ENCODE measurements at regions not wholly inside any gene's neighbourhood (a gene's known extent, or its start where the extent isn't known, plus 50 kb on each side); places are given as distances from the start of the nearest gene placed in this dataset.
"Not testable (repeated sequence)": the region's sequence is repeated elsewhere in the genome, so short reads cannot be mapped to it uniquely, and the experiment has no call there.

DNA sequence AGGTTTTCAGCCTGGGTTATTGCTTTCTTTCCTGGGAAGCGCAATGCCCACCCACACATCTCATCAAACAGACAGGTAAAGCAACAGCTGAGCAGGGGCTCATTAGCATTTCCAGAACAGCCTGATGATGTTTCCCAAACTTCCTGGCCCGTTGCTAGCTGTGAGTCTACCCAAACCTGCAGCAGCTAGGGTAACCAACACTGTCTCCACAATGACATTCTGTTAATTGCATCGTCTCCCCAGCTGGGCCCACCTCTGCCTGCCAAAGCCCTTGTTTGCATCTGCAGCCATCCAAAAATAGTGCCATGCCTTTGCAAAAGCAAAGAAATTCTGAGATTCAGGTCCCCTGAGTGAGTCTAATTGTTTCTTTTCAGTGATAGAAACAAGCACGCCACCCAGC lies 273.0 kb downstream of the MED10 start:
- no peak for DNase-seq

DNA sequence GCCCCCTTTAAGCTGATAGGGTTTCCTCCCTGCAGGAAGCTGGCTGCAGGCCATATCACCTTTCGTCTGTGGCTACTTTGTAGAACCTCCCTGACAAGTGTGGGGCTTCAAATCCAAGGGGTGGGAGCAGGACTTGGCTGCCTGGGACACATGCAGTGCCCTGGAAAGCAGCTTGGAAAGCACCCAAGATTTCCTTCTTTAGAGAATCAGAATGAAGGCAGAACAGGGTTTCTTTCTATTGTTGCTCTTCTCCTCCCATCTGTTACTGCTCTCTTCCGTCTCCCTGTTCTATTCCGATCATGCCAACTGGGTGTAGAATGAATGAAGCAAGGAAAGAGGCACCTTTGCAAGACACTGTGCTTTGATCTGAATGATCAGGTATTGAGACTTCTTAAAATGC lies 282.2 kb downstream of the MED10 start:
- DNase-seq = no peak

DNA sequence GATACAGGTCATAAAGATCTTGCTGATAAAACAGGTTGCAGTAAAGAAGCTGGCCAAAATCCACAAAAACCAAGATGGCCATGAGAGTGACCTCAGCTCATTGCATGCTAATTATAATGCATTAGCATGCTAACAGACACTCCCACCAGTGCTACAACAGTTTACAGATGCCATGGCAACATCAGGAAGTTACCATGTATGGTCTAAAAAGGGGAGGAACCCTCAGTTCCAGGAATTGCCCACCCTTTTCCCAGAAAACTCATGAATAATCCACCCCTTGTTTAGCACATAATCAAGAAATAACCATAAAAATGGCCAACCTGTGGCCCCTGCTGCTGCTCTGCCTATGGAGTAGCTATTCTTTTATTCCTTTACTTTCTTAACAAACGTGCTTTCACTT lies 284.2 kb downstream of the MED10 start:
- DNase-seq = not testable (repeated sequence)

- no peak for DNase-seq
Measured at GRCh38 chr5:6090838-6091237, 287.5 kb downstream of the MED10 start.

DNA sequence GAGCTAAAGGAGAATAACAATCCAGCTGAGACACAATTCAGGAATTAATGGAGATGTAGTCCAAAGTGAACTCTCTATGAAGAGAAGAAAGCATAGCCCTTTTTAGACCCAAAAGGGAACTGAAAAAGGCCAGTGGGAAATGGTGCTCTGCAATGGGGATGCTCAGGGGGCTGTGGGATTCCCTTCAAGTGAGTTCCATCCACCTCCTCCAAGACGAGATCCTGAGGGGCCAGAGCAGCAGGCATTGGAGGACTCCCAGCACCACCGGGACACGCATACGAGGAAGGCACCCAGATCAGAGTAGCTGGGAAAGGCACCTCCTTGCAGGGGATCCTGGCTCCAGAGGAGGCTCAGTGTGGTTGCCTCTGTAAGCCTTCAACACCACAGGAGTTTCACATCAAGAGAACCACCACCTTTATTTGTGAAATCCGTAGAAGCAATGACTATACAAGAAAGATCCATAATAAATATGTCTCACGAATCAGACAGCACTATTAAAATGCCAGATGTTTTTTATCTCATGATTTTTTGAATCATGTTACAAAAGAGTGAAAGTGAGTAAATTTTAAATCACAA lies 288.2 kb downstream of the MED10 start:
- DNase-seq = no peak

- no peak for DNase-seq
Measured at GRCh38 chr5:6088706-6089105, 289.6 kb downstream of the MED10 start.

- DNase-seq = no peak
Measured at GRCh38 chr5:6087576-6087975, 290.8 kb downstream of the MED10 start.

- no peak for DNase-seq
Measured at GRCh38 chr5:6086871-6087270, 291.5 kb downstream of the MED10 start.

- no peak for DNase-seq
Measured at GRCh38 chr5:6085341-6085860, 292.9 kb downstream of the MED10 start.

DNA sequence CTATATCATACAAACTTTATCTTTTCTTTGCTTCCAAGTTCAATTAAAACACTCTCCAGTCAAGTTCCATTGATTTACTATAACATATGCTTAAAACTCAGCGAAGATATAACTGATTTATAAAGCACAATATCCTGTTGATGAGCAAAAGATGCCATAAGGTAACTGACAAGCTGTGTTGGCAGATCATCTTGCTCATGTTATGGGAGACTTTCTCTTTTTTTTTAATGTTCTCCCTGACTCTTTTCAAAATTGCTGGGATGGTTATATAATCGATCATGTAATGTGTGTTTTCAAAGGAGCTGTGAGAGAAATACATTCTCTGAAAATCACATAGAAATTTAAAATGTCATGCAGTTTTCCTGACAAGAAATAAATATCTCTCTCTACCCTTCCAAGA lies 293.5 kb downstream of the MED10 start:
- no peak for DNase-seq

DNA sequence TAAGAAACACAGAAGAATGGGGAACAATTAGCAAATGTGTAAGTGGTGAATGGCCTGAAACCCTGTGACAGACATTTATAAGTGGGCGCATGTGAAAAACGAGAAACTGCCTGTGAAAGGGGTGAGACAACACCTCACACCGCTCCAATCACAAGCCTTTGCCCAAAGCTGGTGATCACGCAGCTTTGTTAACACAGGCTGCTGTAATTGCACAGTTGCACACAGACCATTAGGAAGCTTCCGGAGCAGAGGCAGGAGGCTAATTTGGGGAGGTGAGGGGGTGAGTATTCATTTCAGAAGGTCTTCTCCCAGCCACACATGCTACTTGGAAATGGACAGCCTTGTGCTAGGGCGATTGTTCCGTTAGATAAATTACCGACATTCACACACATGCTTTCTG lies 294.0 kb downstream of the MED10 start:
- no peak for DNase-seq

- DNase-seq = no peak
Measured at GRCh38 chr5:6083311-6083978, 294.9 kb downstream of the MED10 start.

DNA sequence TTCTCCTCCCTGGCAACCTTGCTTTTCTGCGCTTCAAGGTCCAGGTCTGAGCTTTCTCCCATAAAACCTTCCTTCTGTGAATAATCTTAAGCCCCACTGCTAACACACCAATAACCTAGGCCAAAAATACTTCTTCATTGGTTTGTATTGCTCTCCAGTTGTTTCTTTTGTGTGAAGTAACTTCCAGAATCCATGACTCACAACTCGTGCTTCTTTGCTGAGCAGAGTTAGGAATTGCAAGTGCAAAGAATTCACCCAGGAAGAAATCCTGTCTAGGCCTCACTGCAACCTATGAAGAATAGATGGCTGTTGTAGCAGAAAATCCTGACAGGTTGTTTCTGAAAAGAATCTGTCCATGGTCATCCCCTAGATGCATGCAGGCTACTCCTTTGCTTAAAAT lies 295.7 kb downstream of the MED10 start:
- no peak for DNase-seq

- no peak for DNase-seq
Measured at GRCh38 chr5:6081727-6082210, 296.6 kb downstream of the MED10 start.

DNA sequence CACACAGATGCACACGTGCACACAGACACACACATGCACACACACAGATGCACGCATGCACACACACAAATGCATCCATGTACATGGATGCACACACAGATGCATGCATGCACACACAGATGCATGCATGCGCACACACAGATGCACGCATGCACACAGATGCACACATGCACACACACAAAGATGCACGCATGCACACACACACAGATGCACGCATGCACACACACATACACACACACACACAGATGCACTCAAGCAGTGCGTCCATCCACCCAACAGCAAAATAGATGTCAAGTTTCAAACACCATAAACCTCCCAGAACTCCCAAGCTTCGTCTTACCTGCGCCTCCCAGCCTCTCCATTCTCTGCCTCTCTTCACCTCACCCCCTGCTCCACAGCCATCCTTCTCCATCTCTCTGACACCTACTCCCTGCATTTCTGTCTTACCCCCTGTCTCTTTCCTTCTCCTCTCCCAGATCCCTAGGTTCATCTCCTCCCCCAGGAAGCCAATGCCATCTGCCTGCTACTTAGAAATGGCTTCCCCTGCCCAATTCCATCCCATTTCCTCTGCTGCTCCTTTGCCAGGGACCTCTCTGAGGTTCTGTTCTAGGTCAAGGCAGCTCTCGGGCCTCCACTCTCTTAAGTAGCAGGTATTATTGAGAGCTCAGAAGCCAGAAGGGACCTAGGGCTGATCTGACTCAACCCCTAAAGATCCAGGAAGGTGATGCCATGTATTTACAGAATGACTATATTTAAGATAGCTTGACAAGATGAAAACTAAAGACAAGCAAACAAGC lies 297.2 kb downstream of the MED10 start:
- no peak for DNase-seq

DNA sequence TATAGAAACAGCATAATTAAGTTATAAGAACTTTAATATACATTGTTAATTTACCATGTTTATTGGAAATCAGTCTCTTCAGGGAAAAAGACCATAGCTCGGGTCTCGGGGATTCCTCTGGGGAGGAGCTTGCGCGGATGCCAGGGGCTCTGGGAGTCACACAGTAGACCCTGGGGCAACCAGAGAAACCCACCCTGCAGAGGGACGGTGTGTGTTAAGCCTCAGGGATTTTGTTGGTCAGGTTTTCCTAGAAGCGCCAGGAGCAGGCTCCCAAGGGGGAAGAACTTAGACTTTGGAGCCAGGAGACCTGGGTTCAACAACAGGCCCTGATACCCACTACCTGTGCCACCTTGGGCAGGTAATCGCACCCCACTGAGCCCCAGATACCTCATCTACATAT lies 297.9 kb downstream of the MED10 start:
- no peak for DNase-seq

DNA sequence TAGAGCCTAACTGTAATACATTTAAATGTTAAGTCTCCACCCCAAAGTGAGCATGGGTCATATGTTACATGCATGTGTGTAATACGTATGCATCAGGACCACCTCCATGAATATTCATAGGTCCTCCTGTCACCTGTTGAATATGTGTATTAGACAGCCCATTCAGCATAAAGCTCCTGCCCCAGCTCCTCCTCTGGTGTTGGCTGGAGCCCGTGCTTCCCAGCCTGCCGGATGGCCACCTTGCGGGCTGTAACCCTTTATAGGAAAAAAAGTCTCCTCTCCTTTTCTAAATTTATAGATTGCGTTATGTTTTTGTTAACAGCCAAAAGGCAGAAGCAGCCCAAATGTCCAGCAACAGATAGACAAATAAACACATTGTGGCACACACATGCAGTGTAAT lies 299.5 kb downstream of the MED10 start:
- no peak for DNase-seq

DNA sequence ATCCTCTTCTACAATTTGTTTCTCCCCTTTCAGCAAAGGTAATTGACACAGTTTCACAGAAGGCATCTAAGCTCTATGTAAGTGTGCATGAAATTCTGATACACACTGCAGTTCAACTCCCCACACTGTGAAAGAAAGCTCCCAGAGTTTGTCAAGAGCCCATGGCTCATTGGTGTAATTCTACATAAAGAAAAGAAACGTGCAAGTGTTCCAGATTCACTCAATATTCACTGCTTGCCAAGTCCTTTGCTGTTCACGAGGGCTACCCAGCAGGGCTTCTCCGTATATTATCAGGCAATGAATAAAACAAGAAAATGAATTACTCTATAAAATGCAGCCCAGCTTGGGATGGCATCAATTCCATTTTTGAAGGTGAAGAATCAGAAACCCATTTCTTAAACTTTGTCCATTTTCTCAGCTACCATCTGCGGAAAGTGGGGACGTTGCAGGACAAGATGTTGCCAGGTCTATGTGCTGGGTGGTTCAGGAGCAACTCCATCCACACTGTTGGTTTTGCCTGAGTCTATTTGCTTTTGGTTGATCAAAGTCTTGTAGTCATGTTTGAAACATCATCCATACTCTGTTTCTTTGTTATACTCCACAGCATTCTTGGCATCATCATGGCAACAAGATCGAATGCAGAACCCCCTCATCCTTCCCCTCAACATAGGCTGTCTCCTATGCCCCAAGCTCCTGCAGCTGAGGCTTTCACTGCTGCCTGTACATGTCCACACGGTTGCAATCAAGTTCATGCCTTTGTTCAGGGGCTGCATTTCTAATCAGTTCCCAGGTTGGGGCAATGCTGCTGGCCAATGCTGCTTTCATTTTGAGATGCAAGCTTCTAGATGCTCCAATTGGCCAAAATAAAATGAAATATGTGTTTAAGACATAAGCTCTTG lies 301.8 kb downstream of the MED10 start:
- no peak for DNase-seq

DNA sequence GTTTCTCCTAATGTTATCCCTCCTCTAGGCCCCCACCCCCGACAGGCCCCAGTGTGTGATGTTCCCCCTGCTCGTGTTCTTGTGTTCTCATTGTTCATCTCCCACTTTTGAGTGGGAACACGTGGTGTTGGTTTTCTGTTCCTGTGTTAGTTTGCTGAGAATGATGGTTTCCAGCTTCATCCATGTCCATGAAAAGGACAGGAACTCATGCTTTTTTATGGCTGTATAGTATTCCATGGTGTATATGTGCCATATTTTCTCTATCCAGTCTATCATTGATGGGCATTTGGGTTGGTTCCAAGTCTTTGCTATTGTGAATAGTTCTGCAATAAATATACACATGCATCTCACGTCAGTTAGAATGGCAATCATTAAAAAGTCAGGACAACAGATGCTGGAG lies 305.9 kb downstream of the MED10 start:
- not testable (repeated sequence) for DNase-seq

GRCh38 chr5:6069496-6070185 lies 308.7 kb downstream of the MED10 start:
- DNase-seq = no peak

GRCh38 chr5:6066016-6066415 lies 312.3 kb downstream of the MED10 start:
- DNase-seq = no peak

DNA sequence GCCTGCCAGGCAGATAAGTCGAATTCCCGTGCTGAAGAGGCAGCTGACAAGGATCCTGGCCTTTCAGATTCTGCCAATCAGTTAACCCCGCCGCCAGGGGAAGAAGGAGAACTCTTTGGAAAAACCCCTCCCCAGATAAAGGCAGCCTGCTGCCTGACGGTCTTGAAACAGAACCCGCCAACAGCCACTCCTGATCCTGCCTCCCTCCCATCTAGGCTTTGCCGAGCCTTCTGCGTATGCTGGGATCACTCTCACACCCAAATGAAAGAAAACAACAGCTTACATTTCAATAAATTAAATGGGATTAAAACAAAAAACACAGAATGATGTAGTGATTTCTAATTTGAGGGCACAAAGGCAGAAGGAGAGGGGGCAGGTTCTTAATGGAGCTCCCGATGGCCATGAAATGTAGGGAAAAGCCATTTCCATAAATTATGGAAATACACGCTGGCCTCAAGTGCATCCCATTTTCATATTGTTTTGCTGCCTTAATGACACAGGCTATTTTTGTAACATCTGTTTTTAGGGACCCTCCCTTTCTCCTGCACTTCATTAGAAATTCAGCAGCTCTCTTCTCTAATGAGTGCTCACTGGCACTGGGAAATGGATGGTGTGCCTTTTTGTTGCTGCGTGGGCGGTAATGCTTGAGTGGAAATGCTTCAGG lies 319.1 kb downstream of the MED10 start:
- no peak for DNase-seq

Measured in stimulated activated CD4-positive, alpha-beta T cell treated with anti-CD3 and anti-CD28 coated beads, Interleukin-2, amount 100 ng/mL, for 48 hours (primary cell).